GM18951 (cell line): ENCODE measurements at regions not wholly inside any gene's neighbourhood (a gene's known extent, or its start where the extent isn't known, plus 50 kb on each side); places are given as distances from the start of the nearest gene placed in this dataset.

Experiments
- POLR2A ChIP-seq: IDR thresholded peaks from 4 replicates; pipeline ENCODE4 v1.6.1; 2011; ENCODE audit warnings: mild to moderate bottlenecking; ENCODE audit not compliant: insufficient read length, insufficient read depth; ENCODE audit errors: extremely low read depth
- in situ Hi-C: fragments of 300-500 bp; cut with MboI; formaldehyde crosslinking; loops from one replicate; pipeline ENCODE4 v1.12.0; 2022; ENCODE audit warnings: low sequenced_read_pairs, mixed read lengths, inconsistent platforms; ENCODE audit not compliant: unreplicated experiment

- TF ChIP-seq POLR2A = no peak
- in situ Hi-C loops = no loop called here
Measured at GRCh38 chr14:89486961-89487360, 69.9 kb upstream of the FOXN3 start.

DNA sequence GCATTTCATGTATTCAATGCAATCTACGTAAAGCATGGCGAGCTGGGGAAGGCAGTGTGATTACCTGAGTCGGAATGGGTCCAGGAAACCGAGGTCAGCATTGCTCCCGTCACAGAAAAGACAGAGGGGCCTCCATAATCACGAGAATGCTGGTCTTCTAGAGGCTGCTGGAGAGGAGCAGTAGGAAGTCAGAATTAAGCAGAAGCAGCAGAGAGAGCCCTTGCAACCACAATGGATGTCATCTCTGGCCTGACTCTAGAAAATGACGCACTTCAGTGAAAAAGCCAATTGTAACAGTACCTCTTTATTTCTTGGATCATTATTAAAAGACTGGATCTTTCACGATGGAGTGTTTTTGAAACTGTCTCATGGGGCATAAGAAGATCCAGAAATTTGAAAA is 69.5 kb upstream of the FOXN3 start:
- in situ Hi-C loops = no loop called here

GRCh38 chr14:89485264-89485663 is 68.2 kb upstream of the FOXN3 start:
- TF ChIP-seq POLR2A = no peak
- in situ Hi-C loops = no loop called here

More for the DNA sequence above, 69.5 kb upstream of the FOXN3 start:
- TF ChIP-seq POLR2A = no peak

DNA sequence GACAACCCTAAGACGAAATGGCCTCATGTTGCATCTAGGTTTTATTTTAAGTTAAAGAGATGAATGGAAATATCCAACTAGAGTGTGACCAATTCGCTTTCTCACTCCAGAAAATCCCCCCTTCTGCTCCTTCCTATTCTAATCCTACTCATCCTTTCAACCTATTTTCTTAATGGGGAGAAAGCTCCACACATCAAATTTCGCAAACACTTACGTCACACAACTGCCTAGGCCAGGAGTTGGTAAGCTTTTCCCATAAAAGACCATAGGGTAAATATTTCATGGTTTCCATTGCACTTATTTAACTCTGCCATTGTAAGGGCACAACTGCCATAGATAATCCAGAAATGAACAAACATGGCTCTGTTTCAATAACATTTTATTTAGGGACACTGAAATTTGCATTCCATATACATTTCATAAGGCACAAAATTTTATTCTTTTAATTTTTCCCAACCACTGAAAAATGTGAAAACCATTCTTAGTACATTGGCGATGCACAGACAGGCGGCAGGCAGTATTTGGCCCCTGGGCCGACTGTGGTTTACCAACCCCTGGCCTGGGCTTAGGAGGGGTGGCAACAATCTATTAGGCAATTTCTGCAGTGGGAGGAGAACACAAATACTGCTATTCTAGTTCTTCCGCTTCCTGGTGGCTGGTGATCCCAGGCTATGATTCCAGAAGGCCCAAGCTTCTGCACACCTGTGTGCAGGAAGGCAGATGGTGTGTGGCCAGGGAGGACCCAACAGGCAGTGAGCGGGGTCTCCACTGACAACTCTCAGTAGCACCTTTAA is 67.2 kb upstream of the FOXN3 start:
- in situ Hi-C loops = no loop called here
- TF ChIP-seq POLR2A = no peak

GRCh38 chr14:89481196-89481595 is 64.2 kb upstream of the FOXN3 start:
- in situ Hi-C loops = no loop called here
- no peak for TF ChIP-seq POLR2A

GRCh38 chr14:89480278-89480677 is 63.2 kb upstream of the FOXN3 start:
- in situ Hi-C loops = no loop called here

DNA sequence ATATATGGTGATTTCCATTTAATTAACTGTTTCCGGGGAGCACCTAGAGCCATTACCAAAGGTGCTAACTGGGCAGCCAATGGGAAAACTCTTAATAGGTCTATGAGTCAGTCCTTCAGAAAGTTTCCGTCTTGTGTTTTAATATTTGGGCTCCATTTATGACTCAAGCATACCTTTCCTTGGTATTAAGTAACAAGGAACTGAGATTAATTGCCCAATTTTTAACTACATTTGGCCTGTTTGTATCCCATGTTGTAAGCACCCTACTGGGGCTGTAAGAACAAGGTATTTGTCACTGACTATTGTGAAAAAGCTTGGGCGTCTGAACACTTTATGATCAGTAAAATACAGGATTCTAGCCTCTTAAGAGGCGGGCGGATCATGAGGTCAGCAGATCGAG is 62.8 kb upstream of the FOXN3 start:
- TF ChIP-seq POLR2A = no peak
- in situ Hi-C loops = no loop called here

More at GRCh38 chr14:89480278-89480677, 63.2 kb upstream of the FOXN3 start:
- TF ChIP-seq POLR2A = no peak

DNA sequence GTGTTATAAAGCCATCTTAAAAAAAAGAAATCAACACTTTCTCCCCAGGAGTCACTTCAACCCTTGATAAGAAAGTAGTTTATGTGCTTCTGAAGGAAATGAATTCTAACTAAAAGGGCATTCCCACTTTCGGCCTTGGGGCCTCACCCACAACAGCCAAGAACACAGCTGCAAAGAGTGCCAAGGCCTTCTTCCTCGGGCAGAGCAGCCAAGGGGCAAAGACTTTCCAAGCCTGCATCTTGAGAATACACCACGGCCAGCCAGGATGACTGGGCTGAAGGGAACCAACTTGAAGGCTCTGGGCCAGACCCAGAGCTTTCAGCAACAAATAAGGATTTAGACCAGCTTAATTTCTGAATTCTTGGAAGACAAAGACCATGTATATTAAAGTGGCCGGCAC is 60.4 kb upstream of the FOXN3 start:
- no peak for TF ChIP-seq POLR2A
- in situ Hi-C loops = no loop called here

DNA sequence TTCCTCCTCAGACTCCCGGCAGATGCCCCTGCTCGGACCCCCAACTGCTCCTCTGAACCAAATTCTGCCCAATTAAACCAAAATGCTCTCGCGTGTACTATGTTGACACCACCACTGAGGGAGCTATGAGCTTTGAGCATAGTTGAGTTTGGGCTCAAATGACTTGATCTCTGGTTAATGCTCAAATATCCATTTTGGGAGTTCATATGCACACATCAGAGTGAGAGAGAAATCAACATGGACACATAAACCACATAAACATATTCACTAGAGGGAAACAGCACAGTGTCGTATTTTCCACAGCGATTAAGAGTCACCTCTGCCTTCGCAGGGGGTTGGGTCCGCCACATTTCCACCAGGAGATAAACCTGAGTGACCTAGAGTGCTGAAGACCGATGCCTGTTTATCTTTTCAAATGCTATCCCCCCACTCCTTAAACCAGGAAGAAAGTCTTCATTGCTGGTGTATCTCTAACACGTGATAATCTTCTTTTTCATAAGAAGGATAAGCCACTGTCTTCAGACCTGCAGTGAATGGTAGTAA is 59.4 kb upstream of the FOXN3 start:
- TF ChIP-seq POLR2A = no peak
- in situ Hi-C loops = no loop called here

GRCh38 chr14:89474464-89474863 is 57.4 kb upstream of the FOXN3 start:
- TF ChIP-seq POLR2A = no peak
- in situ Hi-C loops = no loop called here

- in situ Hi-C loops = no loop called here
- TF ChIP-seq POLR2A = no peak
Measured at GRCh38 chr14:89473989-89474388, 57.0 kb upstream of the FOXN3 start.

- no peak for TF ChIP-seq POLR2A
- in situ Hi-C loops = no loop called here
Measured at GRCh38 chr14:89473569-89473968, 56.5 kb upstream of the FOXN3 start.

GRCh38 chr14:89470401-89470800 is 53.4 kb upstream of the FOXN3 start:
- TF ChIP-seq POLR2A = no peak
- in situ Hi-C loops = no loop called here
